ENCODE measurements at regions not wholly inside any gene's neighbourhood (a gene's known extent, or its start where the extent isn't known, plus 50 kb on each side); places are given as distances from the start of the nearest gene placed in this dataset.

GRCh38 chr9:121569266-121569648 is 69.6 kb upstream of the GGTA1 start:
- no peak for DNase-seq

GRCh38 chr9:121572581-121572980 is 72.9 kb upstream of the GGTA1 start:
- DNase-seq = no peak

GRCh38 chr9:121573717-121574485 is 74.3 kb upstream of the GGTA1 start:
- DNase-seq = no peak

GRCh38 chr9:121574774-121575519 is 75.3 kb upstream of the GGTA1 start:
- DNase-seq = no peak

DNA sequence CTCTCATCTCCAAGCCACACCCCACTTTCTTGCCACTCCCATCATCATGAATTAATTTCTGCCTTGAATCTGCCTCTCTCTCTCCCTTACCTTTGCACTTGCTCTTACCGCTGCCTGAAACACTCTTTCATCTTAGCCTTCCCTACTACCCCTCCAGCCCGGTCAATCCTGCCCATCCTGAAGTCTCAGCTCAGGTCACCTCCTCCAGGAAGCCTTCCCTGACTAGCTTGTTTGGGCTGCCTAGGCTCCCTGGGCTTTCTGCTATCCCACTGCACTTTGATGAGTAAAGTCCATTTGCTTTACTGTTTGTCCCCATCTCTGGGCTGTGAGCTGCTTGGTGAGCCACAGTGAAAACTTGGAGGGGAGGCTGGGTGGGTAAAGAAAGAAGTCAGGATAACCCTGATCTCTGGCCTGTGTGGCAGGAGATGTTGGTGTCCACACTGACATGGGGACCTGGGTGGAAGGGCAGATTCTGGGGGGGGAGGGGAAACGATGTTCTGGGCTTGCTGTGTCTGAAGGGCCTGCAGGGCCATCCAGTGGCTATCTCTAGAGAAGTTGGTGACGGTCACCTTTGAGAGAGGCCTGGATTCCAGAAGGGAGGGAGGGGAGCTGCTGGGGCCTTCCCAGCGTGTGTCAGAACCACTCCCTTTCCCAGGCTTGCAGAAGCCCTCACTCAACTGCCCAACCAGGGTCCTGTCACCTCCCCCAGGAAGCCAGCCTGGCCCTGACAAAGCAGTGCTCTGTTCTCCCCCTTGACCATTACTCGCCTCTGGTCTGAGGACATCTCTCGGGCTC is 75.0 kb upstream of the DAB2IP start:
- no peak for DNase-seq

- DNase-seq = no peak
Observed at GRCh38 chr9:121577166-121577565, 74.3 kb upstream of the DAB2IP start.

DNA sequence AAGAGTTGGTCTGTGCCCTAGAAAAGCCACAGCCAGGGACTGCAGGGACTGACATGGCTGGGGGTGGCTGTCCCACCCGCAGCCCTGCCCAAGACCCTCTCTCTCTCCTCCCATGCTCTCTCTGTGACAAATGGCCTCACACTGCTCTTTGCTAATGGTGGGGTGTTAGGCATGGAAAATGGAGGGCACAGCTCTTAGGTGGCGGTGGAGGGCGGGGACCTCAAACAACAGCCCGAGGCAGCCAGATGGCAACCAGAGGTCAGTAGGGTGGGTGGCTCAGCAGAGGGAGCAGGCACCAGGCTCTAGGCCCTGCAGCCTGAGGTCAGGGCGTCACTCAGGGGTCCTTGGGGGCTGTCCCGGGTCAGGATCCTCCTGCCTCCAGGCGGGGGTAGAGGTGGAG is 73.9 kb upstream of the DAB2IP start:
- no peak for DNase-seq

DNA sequence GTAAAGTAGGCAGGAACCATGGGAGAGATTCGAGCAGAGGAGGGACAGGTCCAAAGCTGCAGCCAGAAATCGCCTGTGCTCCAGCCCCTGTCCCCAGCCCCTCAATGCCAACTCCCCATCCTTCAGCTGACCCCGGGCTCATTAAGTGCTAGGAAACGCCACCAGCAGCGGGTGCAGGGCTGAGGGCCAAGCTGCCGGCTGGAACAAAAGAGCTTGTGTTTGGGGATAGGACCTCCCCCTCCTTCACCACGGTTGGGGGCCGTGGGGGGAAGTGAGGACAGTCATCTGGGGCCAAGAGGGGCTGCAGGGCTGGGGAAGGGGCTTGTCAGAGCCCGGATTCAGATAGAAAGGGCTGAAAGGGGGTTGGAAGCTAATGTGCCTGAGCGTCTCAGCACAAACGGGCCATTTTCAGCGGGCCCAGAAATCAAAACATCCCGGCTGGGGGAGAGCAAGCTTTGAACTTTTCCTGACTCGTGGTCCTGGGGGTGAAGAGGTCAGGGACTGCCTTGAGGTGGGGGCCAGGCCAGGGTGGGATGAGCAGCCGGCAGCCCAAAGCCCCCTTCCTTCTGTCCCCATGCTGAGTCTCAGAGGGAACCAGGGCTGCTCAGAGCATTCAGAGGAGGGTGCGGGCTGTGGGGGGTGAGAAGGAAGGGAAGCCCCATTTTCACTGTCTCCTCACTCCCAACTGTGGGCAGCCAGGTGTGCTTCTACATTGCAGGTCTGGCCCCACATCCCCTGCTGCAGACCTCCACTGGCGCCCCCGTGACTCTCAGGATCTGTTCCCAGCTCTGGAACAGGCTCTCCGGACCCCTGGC is 69.4 kb upstream of the DAB2IP start:
- no peak for DNase-seq

- DNase-seq = no peak
Observed at GRCh38 chr9:121582641-121583040, 68.8 kb upstream of the DAB2IP start.

DNA sequence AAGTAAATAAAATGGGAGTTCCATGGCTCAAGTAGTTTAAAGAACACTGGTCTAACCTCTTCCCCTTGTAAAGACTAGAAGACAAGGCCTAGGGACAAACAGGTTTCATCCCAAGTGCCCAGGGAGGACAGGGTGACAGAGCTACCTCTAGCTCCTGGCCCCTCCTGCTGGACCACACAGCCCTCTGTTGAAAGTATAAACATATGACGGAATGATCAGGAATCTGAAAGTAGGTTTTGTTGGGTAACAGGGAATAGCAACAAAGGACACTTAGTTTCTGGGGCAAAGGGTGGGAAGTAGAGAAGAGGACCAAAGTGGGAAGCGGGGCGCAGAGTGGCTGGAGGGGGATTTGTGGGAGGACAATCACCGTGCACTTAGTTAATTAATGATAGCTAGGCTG is 67.0 kb upstream of the DAB2IP start:
- DNase-seq = no peak

DNA sequence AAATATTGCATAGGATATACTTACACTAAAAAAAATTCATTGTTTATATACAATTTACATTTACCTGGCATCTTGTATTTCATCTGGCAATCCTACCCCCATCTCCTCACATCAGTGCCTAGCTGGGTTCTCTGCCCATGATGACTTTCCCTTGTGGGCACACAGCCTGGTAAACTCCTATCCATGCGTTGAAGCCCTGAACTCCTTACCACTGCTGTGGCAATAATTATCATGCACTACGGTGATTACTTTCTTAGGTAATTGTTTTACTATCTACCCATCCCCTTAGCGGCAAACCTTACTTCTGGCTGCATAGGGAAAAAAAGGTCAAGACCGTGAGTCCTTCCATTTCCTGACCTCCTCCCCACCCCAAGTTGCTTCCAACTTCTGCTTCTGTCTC is 63.6 kb upstream of the DAB2IP start:
- no peak for DNase-seq

GRCh38 chr9:121589986-121590385 is 61.4 kb upstream of the DAB2IP start:
- DNase-seq = no peak

DNA sequence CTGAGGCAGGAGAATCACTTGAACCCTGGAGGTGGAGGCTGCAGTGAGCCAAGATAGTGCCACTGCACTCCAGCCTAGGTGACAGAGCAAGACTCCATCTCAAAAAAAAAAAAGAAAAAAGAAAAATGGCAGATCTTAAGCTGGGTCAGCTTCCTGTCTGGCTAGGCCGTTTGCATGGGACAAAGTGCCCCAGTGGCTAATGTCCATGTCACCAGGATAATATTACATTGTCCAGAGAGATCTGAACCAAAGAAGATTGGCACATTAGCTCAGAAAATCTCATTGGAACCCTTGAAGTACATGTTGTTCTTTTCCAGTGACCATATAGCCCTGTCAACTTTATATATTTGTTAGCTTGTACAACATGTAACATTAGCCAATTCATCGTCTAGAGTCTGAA is 59.2 kb upstream of the DAB2IP start:
- no peak for DNase-seq

- no peak for DNase-seq
Observed at GRCh38 chr9:121593066-121593465, 58.4 kb upstream of the DAB2IP start.

GRCh38 chr9:121596515-121596914 is 54.9 kb upstream of the DAB2IP start:
- DNase-seq = no peak

DNA sequence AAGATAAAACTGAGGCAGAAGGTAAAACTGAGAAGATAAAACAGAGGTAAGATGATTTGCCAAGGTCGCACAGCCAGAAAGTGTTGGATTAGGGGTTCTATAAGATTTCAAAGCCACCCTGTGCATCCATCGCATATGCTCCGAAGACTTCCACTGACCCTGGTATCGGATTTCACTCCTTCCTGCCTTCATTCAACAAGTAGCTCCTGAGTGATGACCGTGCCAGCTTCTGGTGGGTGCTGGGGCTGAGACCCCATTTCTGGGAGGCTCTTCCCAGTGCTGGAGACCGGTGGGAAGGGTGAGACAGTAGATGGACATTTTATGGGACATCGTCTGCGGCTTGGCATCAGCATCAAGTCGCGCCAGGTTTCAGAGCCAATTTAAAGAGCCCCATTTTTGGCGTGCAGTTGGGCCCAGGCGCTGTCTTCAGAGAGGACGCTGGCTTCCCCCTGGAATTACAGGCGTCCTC is 53.7 kb upstream of the DAB2IP start:
- DNase-seq = no peak

- DNase-seq = no peak
Observed at GRCh38 chr9:121598167-121598964, 53.1 kb upstream of the DAB2IP start.

- peak; percentile 22 for DNase-seq
Observed at GRCh38 chr9:121598965-121599871, 52.2 kb upstream of the DAB2IP start.

- DNase-seq = no peak
Observed at GRCh38 chr9:121599872-121600585, 51.4 kb upstream of the DAB2IP start.

DNA sequence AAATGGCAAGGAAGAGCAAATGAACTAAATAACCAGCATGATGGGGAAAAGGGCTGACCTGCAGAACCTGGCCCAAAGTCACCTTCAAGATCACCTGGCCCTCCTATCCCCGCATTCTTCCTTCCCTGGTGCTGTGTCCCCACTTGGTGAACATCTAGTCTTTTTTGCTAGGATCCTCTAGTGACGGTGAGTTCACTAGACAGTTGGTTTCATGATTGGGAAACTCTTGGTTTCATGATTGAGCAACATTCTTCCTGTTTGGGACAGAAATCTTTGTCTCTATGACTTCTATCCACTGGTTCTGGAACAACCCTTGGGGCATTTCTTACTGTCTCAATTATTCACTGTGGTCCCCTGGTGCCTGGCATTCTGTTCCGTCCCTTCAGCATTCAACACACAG is 50.2 kb upstream of the DAB2IP start:
- DNase-seq = no peak

Measured in NCI-H748 treated with DMSO at 0.1 percent for 48 hours (cell line).